ENCODE measurements at regions not wholly inside any gene's neighbourhood (a gene's known extent, or its start where the extent isn't known, plus 50 kb on each side); places are given as distances from the start of the nearest gene placed in this dataset.

- no peak for TF ChIP-seq EP300 (conservative IDR thresholded peaks at IDR 0.05; ENCODE audit: poor library complexity, severe bottlenecking)
- TF ChIP-seq POLR2AphosphoS5 (IDR thresholded peaks at IDR 0.05), result no peak
- TF ChIP-seq CTCF (IDR thresholded peaks at IDR 0.05; ENCODE audit: poor library complexity, severe bottlenecking), result no peak
- TF ChIP-seq REST (IDR thresholded peaks at IDR 0.05; ENCODE audit: borderline replicate concordance), result no peak
- TF ChIP-seq EZH2 (IDR thresholded peaks at IDR 0.05; ENCODE audit: borderline replicate concordance, insufficient read depth, low read length, poor library complexity, severe bottlenecking), result no peak
- TF ChIP-seq RAD21 (conservative IDR thresholded peaks at IDR 0.05), result no peak
- no peak for TF ChIP-seq TAF1 (IDR thresholded peaks at IDR 0.05; ENCODE audit: low read depth)
- TF ChIP-seq MXI1 (conservative IDR thresholded peaks at IDR 0.05; ENCODE audit: poor library complexity, severe bottlenecking), result no peak
- no peak for TF ChIP-seq SMC3 (conservative IDR thresholded peaks at IDR 0.05; ENCODE audit: poor library complexity)
Observed at GRCh38 chrX:39891781-39892180, 206.0 kb downstream of the BCOR start.
